KMS-11 (cell line): ENCODE measurements at regions not wholly inside any gene's neighbourhood (a gene's known extent, or its start where the extent isn't known, plus 50 kb on each side); places are given as distances from the start of the nearest gene placed in this dataset.

Source experiments
- H2AFZ ChIP-seq: fragments of 200-600 bp; sonication (generic); 2 replicates; pipeline ENCODE4 v1.6.1; 2016; ENCODE audit warnings: antibody characterized with exemption, mixed run types, low read depth
- H3K27ac ChIP-seq: fragments of 200-600 bp; sonication (generic); 2 replicates; pipeline ENCODE4 v1.6.1; 2016; ENCODE audit warnings: mild to moderate bottlenecking, mixed run types
- H3K27me3 ChIP-seq: fragments of 200-600 bp; sonication (generic); 2 replicates; pipeline ENCODE4 v1.6.1; 2017; ENCODE audit warnings: mild to moderate bottlenecking, low read depth, mixed run types, moderate library complexity; ENCODE audit not compliant: insufficient read depth
- H3K36me3 ChIP-seq: fragments of 200-600 bp; sonication (generic); 2 replicates; pipeline ENCODE4 v1.6.1; 2017; ENCODE audit warnings: mild to moderate bottlenecking, mixed run types; ENCODE audit not compliant: insufficient read depth
- H3K4me1 ChIP-seq: fragments of 200-600 bp; sonication (generic); 2 replicates; pipeline ENCODE4 v1.6.1; 2016; ENCODE audit warnings: mild to moderate bottlenecking, low read depth, mixed run types; ENCODE audit not compliant: poor library complexity, severe bottlenecking
- H3K4me2 ChIP-seq: fragments of 200-600 bp; sonication (generic); 2 replicates; pipeline ENCODE4 v1.7.0; 2016; ENCODE audit warnings: mild to moderate bottlenecking, mixed run types
- H3K4me3 ChIP-seq: fragments of 200-600 bp; sonication (generic); IDR thresholded peaks from 2 replicates; pipeline ENCODE4 v1.6.1; 2017; ENCODE audit warnings: low read depth, low read length, mixed read lengths; ENCODE audit not compliant: insufficient read depth
- H3K79me2 ChIP-seq: fragments of 200-600 bp; sonication (generic); 2 replicates; pipeline ENCODE4 v1.6.1; 2016; ENCODE audit warnings: low read depth, mixed run types; ENCODE audit not compliant: insufficient read depth
- H3K9ac ChIP-seq: fragments of 200-600 bp; sonication (generic); 2 replicates; pipeline ENCODE4 v1.6.1; 2016; ENCODE audit warnings: mild to moderate bottlenecking, mixed run types
- H4K20me1 ChIP-seq: fragments of 200-600 bp; sonication (generic); 2 replicates; pipeline ENCODE4 v1.6.1; 2016; ENCODE audit warnings: mild to moderate bottlenecking, mixed run types; ENCODE audit not compliant: insufficient read depth
- CTCF ChIP-seq: fragments of 200-600 bp; sonication (generic); conservative IDR thresholded peaks from 2 replicates; pipeline ENCODE4 v1.6.1; 2017; ENCODE audit warnings: low read depth, mild to moderate bottlenecking, antibody characterized with exemption, low read length, moderate library complexity, mixed read lengths

GRCh38 chr3:67723863-67724262, 69.5 kb upstream of the SUCLG2 start:
- no peak for TF ChIP-seq CTCF
- H3K36me3 ChIP-seq, result no peaks in the 10 kb centered on the region
- H3K4me2 ChIP-seq, result no peak overlapping the region
- no peaks in the 10 kb centered on the region for H3K4me1 ChIP-seq
- H3K4me3 ChIP-seq, result no peak overlapping the region
- H4K20me1 ChIP-seq, result no peaks in the 10 kb centered on the region
- H2AFZ ChIP-seq, result no peak overlapping the region
- no peaks in the 10 kb centered on the region for H3K79me2 ChIP-seq
- no peak overlapping the region for H3K9ac ChIP-seq
- H3K27me3 ChIP-seq, result no peaks in the 10 kb centered on the region
- H3K27ac ChIP-seq, result no peak overlapping the region

GRCh38 chr3:67719333-67719732, 64.9 kb upstream of the SUCLG2 start:
- Histone ChIP-seq H3K4me3 (no peak overlapping the region), H3K9ac (no peak overlapping the region), H3K27me3 (no peaks in the 10 kb centered on the region), H3K4me1 (no peaks in the 10 kb centered on the region), H3K79me2 (no peaks in the 10 kb centered on the region), H3K4me2 (no peak overlapping the region), H4K20me1 (no peaks in the 10 kb centered on the region), H2AFZ (no peak overlapping the region), H3K36me3 (no peaks in the 10 kb centered on the region), H3K27ac (no peak overlapping the region)
- TF ChIP-seq CTCF, result no peak

- Histone ChIP-seq H3K79me2 (no peaks in the 10 kb centered on the region), H3K27ac (no peak overlapping the region), H3K4me2 (no peak overlapping the region), H2AFZ (no peak overlapping the region), H3K4me1 (no peaks in the 10 kb centered on the region), H3K9ac (no peak overlapping the region), H3K4me3 (no peak overlapping the region), H3K27me3 (no peaks in the 10 kb centered on the region), H4K20me1 (no peaks in the 10 kb centered on the region), H3K36me3 (no peaks in the 10 kb centered on the region)
- TF ChIP-seq CTCF, result no peak
Observed at GRCh38 chr3:67715971-67716370, 61.6 kb upstream of the SUCLG2 start.

GRCh38 chr3:67713764-67714469, 59.5 kb upstream of the SUCLG2 start:
- H3K4me3 ChIP-seq, result no peak overlapping the region
- no peak overlapping the region for H2AFZ ChIP-seq
- H3K27ac ChIP-seq, result no peak overlapping the region
- no peak overlapping the region for H3K9ac ChIP-seq
- H3K27me3 ChIP-seq, result no peaks in the 10 kb centered on the region
- no peaks in the 10 kb centered on the region for H3K36me3 ChIP-seq
- H3K4me1 ChIP-seq, result no peaks in the 10 kb centered on the region
- no peaks in the 10 kb centered on the region for H4K20me1 ChIP-seq
- no peak for TF ChIP-seq CTCF
- H3K79me2 ChIP-seq, result no peaks in the 10 kb centered on the region
- no peak overlapping the region for H3K4me2 ChIP-seq
